Common myeloid progenitor, CD34-positive (primary cell): ENCODE measurements at regions not wholly inside any gene's neighbourhood (a gene's known extent, or its start where the extent isn't known, plus 50 kb on each side); places are given as distances from the start of the nearest gene placed in this dataset.

Experiments used
- CTCF ChIA-PET: fragments of 350-600 bp; sonication (Branson Sonifier 250); formaldehyde crosslinking; loops from one replicate; lab custom pipeline; 2021; ENCODE audit warnings: antibody characterized with exemption; lab: Charles Lee
- POLR2A ChIA-PET: fragments of 350-600 bp; sonication (Branson Sonifier 250); formaldehyde crosslinking; loops from one replicate; lab custom pipeline; 2021; ENCODE audit warnings: antibody characterized with exemption; lab: Charles Lee
- DNase-seq, 3 donors: peaks; one replicate each; pipeline versions ENCODE4 v3.0.0 to v3.0.0-alpha.2; 2013
- H3K27ac ChIP-seq, 2 experiments: 1 replicate in 1 of 2; 2 replicates in 1 of 2; pipeline ENCODE4 v1.7.0; 2013; ENCODE audit warnings: inconsistent platforms in 2 of 2, low read length in 2 of 2, mild to moderate bottlenecking in 2 of 2, low read depth in 1 of 2, moderate library complexity in 1 of 2; ENCODE audit not compliant: severe bottlenecking in 2 of 2, insufficient read depth in 1 of 2, poor library complexity in 1 of 2
- H3K27me3 ChIP-seq, 5 experiments: replicated peaks in 2 of 5; 1 replicate in 3 of 5; 2 replicates in 2 of 5; pipeline versions ENCODE4 v1.6.1 to v1.7.0; 2013; ENCODE audit warnings: low read length in 4 of 5, mild to moderate bottlenecking in 2 of 5, moderate library complexity in 2 of 5, inconsistent platforms in 1 of 5; ENCODE audit not compliant: insufficient read depth in 5 of 5, control insufficient read depth in 4 of 5
- H3K36me3 ChIP-seq, 4 experiments: 1 replicate in 2 of 4; 2 replicates in 2 of 4; pipeline versions ENCODE4 v1.6.1 to v1.7.0; 2013; ENCODE audit warnings: low read length in 3 of 4, control low read depth in 1 of 4, mild to moderate bottlenecking in 1 of 4; ENCODE audit not compliant: control insufficient read depth in 4 of 4, insufficient read depth in 4 of 4
- H3K4me1 ChIP-seq, 4 experiments: 1 replicate in 3 of 4; 2 replicates in 1 of 4; pipeline versions ENCODE4 v1.6.1 to v1.7.1; 2013; ENCODE audit warnings: low read length in 3 of 4, mild to moderate bottlenecking in 3 of 4, control low read depth in 1 of 4, inconsistent platforms in 1 of 4, moderate library complexity in 1 of 4; ENCODE audit not compliant: control insufficient read depth in 4 of 4, insufficient read depth in 4 of 4; ENCODE audit errors: control extremely low read depth in 1 of 4
- H3K4me3 ChIP-seq, 7 experiments: 1 replicate in 4 of 7; 2 replicates in 3 of 7; pipeline versions ENCODE4 v1.5.1 to v1.7.0; 2013; ENCODE audit warnings: mild to moderate bottlenecking in 7 of 7, low read length in 6 of 7, moderate library complexity in 6 of 7, inconsistent platforms in 2 of 7, low read depth in 2 of 7, control low read depth in 1 of 7; ENCODE audit not compliant: insufficient read depth in 4 of 7, control insufficient read depth in 1 of 7; ENCODE audit errors: extremely low read depth in 1 of 7
- H3K9me3 ChIP-seq, 5 experiments: 1 replicate in 4 of 5; 2 replicates in 1 of 5; pipeline versions ENCODE4 v1.6.1 to v1.7.1; 2013; ENCODE audit warnings: low read length in 4 of 5, mild to moderate bottlenecking in 2 of 5, inconsistent platforms in 1 of 5, low read depth in 1 of 5, moderate library complexity in 1 of 5; ENCODE audit not compliant: control insufficient read depth in 4 of 5, insufficient read depth in 2 of 5; ENCODE audit errors: control extremely low read depth in 1 of 5
- WGBS: methylation state at CpG from one replicate; pipeline ENCODE4 v1.1.5; 2013; ENCODE audit not compliant: insufficient coverage; 5-methylcytosine and 5-hydroxymethylcytosine counted together

DNA sequence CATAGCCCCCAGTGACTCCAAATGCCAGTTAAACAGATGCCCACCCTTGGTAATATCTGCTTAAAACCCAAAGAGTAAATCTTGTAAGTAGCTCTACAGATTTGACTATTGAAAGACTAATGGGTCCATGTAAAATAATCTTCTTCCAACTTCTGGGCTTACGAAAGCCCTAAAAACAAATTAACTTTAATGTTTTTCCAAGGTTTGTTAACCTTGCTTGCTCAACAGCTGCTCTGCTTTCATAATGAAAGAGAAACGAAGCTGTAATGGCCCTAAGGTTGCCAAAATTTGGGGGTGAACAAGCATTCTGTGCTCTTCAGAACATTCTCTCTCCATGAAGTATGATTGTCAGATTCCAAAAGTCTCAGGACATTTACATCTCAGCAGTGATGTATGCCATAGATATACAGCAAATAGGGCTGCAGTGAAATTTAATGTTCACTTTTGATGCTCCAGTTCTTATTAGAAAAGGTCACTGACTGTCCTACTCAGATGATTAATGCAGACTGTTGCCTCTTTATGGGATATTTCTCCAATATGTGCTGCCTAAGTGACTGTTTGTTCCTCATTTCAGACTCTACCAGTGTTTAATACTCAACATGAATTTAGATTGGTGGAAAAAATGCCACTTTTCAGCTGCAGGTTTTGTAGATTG, 436.3 kb upstream of the CHST9 start:
- Histone ChIP-seq H3K9me3 (no peaks in the 10 kb centered on the region), H3K27ac (no peak overlapping the region), H3K27me3 (no peaks in the 10 kb centered on the region), H3K4me1 (no peaks in the 10 kb centered on the region), H3K4me3 (no peak overlapping the region), H3K36me3 (no peaks in the 10 kb centered on the region)
- POLR2A ChIA-PET, result no interaction called here
- CTCF ChIA-PET, result no interaction called here
- WGBS, result 83% methylated on average over 1 of the region's 2 CpGs
- no peak for DNase-seq

DNA sequence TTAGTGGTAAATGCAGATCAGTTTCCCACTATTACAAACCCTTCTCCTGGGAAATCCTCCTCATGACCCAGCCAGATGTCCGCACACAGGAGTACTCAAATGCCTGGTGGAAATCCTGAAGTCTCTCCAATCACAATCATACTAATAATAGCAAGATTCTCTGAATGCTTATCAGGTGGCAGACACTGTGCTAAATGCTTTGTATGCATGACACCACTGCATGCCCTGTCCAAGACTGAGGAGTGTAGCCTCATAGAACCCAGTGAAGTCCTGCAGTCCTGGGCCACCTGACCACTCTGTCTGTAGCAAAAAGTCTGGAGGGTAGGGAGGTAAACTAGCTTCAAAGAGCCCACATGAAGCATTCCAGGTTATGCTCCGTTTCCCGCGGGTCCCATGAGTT, 434.8 kb upstream of the CHST9 start:
- CTCF ChIA-PET, result interaction anchor here (1.0 kb wide), 1 partner anchor 15 kb away, joined by 4 read pairs; no protein-coding TSS in a partner anchor
- H3K27me3 ChIP-seq, result no peaks in the 10 kb centered on the region
- H3K4me3 ChIP-seq, result no peak overlapping the region
- H3K4me1 ChIP-seq, result no peaks in the 10 kb centered on the region
- no peak for DNase-seq
- no peak overlapping the region for H3K27ac ChIP-seq
- no peaks in the 10 kb centered on the region for H3K9me3 ChIP-seq
- POLR2A ChIA-PET, result no interaction called here
- WGBS, result 100% methylated on average over 3 of the region's 4 CpGs
- H3K36me3 ChIP-seq, result no peaks in the 10 kb centered on the region

DNA sequence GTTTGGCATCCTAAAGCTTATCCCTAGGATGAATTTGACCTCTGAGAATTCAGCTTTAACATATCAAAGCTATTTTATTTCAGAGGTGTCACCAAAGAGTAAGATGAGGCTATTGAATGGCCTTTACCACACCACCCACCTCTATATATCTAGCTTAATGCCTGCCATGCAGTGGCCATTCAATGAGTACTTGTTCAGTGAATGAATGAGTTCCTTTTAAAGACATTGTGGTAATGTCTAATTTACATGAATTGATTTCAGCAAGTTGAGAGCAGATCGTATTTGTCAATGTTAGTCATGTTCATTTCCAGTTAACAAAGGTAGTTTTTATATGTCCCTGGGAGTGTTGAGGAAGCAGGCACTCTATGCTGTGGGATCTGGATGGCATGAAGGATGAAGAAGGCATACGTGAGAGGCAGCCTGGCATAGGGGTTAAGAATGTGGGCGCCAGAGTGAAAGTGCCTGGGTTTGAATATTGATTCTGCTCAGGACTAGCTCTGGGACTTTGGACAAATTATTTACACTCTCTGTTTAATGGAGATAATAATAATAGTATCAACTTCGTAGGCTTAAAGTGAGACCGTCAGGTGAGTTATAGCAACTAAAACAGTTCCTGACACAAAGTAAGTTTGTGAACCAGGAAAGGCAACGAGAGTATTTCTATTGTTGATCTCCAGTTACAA, 434.1 kb upstream of the CHST9 start:
- no peaks in the 10 kb centered on the region for H3K9me3 ChIP-seq
- WGBS, result 100% methylated on average over 5 of the region's 6 CpGs
- CTCF ChIA-PET, result interaction anchor here (1.0 kb wide), 1 partner anchor 14 kb away, joined by 4 read pairs; no protein-coding TSS in a partner anchor
- DNase-seq, result no peak
- H3K27me3 ChIP-seq, result no peaks in the 10 kb centered on the region
- H3K27ac ChIP-seq, result no peak overlapping the region
- no peaks in the 10 kb centered on the region for H3K36me3 ChIP-seq
- POLR2A ChIA-PET, result no interaction called here
- no peaks in the 10 kb centered on the region for H3K4me1 ChIP-seq
- no peak overlapping the region for H3K4me3 ChIP-seq

DNA sequence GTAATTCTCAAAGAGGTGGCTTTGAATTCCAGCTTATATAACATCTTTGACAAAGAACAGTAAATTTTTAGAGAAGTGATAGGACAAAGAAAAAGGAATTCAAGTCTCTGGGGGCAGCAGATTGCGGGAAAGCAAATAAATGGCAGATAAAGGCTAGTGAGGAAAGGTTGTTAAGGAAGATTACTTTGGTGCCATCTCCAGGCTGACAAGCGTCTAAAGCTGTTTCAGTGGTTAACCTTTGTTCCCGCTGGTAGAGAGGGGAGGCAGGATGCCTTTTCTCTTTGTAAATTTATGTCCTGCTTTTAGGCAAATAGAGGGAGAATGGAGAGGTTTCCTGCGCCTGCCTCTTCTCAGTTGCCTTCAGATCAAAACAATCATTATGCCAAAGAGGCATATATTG, 431.2 kb upstream of the CHST9 start:
- ChIA-PET CTCF (no interaction called here), POLR2A (no interaction called here)
- Histone ChIP-seq H3K36me3 (no peaks in the 10 kb centered on the region), H3K27me3 (no peaks in the 10 kb centered on the region), H3K27ac (no peak overlapping the region), H3K4me1 (no peaks in the 10 kb centered on the region), H3K9me3 (no peaks in the 10 kb centered on the region), H3K4me3 (no peak overlapping the region)
- no peak for DNase-seq
- 100% methylated on average over 3 of the region's 4 CpGs for WGBS

DNA sequence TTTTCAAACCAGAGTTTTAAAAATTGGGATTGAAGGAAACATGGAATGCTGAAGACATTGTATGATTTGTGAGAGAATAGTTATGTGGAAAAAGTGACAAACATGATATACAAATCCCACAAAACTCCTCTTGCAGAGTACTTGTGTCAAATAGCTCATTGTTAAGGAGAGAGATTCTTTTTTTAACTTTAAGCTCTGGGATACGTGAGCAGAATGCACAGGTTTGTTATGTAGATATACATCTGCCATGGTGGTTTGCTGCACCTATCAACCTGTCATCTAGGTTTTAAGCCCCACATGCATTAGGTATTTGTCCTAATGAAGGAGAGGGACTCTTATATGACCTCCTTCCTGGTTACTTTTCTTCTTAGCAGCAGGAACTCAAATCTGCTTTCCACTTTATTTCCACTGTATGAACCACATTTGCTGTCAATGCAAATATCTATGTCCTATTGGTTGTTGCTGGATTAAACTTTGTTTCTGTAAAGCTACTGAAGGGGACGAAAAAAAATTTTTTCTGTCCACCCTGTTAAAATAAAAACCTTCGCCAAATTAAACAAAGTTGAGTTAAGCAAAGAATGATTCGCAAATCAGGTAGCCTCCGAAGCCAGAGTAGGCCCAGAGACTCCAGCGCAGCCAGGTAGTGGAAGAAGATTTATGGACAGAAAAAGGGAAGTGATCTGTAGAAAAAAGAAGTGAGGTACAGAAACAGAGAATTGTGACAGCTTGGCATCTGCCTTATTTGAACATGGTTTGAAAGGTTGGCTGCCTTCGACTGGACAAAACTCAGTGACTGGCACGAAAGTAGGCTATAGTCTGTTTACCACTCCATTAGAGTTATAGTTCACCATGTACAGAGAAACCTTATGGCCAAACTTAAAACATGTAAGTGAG, 430.1 kb upstream of the CHST9 start:
- ChIA-PET POLR2A (no interaction called here), CTCF (no interaction called here)
- DNase-seq, result no peak
- H3K9me3 ChIP-seq, result no peaks in the 10 kb centered on the region
- no peaks in the 10 kb centered on the region for H3K36me3 ChIP-seq
- no peaks in the 10 kb centered on the region for H3K4me1 ChIP-seq
- WGBS, result 82% methylated on average over 7 of the region's 8 CpGs
- H3K27me3 ChIP-seq, result peaks cover 0 to 2% (median 0%) of the 10 kb centered on the region in 5 experiments
- H3K4me3 ChIP-seq, result no peak overlapping the region
- H3K27ac ChIP-seq, result no peak overlapping the region

DNA sequence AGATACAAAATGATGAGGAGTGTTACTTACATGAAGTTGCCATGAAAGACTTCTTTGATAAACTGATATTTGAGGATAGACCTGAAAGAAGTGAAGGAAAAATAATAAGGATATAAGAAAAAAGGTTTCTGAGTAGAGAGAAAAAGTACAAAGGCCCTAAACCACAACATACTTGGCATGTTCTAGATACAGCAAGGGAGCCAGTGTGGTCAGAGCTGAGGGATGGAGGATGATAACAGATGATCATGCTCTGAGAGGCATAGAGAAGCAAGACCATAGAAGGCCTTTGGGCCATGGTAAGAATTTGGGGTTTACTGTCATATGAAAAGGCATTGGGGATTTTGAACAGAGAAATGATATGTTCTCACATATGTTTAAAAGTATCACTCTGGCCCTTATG, 424.1 kb upstream of the CHST9 start:
- no peaks in the 10 kb centered on the region for H3K36me3 ChIP-seq
- H3K4me3 ChIP-seq, result no peak overlapping the region
- H3K27me3 ChIP-seq, result peaks cover 0 to 2% (median 0%) of the 10 kb centered on the region in 5 experiments
- no peak for DNase-seq
- no peaks in the 10 kb centered on the region for H3K4me1 ChIP-seq
- CTCF ChIA-PET, result interaction anchor here (1.3 to 1.8 kb wide), 3 partner anchors 9 to 15 kb away, joined by 3 to 7 read pairs (median 3); no protein-coding TSS in a partner anchor
- H3K9me3 ChIP-seq, result no peaks in the 10 kb centered on the region
- POLR2A ChIA-PET, result no interaction called here
- no peak overlapping the region for H3K27ac ChIP-seq
